Peyer's patch (tissue), 4 donors: ENCODE measurements at regions not wholly inside any gene's neighbourhood (a gene's known extent, or its start where the extent isn't known, plus 50 kb on each side); places are given as distances from the start of the nearest gene placed in this dataset.

ENCODE experiments used
- POLR2A ChIP-seq, 2 donors: fragments of 450-650 bp; IDR thresholded peaks; one replicate each; pipeline ENCODE4 v1.5.1; 2017; ENCODE audit warnings: antibody characterized with exemption in 2 of 2, mild to moderate bottlenecking in 2 of 2, moderate library complexity in 2 of 2
- TF ChIP-seq, protein P1 (sequence below), 6 experiments: fragments of 450-650 bp in 4 of 6; fragments of 200-600 bp in 2 of 6; sonication (generic) in 1 of 6; IDR thresholded peaks; one replicate each; pipeline ENCODE4 v1.5.1; 2017 to 2019; ENCODE audit warnings: antibody characterized with exemption in 6 of 6, mild to moderate bottlenecking in 3 of 6, moderate library complexity in 1 of 6

DNA sequence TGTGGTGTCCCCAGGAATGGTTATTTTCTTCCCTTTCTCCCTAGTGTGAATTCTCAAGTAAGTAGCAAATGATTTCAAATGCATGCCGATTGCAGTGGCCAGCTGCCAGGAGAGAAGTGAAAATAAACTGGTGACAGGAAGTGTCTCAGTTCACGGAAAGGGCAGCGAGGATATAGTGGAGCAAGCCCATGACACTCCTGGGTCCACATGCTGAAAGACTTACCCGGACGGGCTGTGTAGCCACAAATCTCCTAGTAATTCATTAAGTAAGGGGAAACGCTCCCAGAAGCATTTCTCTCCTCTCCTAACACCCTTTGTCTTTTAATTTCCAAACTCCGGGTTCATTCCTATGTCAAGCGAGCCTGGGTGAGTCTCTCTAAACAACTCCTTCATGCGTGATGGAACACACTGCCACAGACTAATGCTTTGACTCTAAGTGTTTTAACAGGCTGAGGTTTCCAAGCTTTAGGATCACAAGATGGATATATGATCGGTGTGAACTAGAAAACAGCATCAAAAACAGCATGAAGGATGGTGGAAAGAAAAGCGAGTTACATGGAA, 125.6 kb downstream of the CYP26A1 start:
- TF ChIP-seq, protein P1, sequence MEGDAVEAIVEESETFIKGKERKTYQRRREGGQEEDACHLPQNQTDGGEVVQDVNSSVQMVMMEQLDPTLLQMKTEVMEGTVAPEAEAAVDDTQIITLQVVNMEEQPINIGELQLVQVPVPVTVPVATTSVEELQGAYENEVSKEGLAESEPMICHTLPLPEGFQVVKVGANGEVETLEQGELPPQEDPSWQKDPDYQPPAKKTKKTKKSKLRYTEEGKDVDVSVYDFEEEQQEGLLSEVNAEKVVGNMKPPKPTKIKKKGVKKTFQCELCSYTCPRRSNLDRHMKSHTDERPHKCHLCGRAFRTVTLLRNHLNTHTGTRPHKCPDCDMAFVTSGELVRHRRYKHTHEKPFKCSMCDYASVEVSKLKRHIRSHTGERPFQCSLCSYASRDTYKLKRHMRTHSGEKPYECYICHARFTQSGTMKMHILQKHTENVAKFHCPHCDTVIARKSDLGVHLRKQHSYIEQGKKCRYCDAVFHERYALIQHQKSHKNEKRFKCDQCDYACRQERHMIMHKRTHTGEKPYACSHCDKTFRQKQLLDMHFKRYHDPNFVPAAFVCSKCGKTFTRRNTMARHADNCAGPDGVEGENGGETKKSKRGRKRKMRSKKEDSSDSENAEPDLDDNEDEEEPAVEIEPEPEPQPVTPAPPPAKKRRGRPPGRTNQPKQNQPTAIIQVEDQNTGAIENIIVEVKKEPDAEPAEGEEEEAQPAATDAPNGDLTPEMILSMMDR (IDR thresholded peaks at IDR 0.05), result no peak
- TF ChIP-seq POLR2A (IDR thresholded peaks at IDR 0.05), result no peak
